ENCODE measurements at regions not wholly inside any gene's neighbourhood (a gene's known extent, or its start where the extent isn't known, plus 50 kb on each side); places are given as distances from the start of the nearest gene placed in this dataset.

GRCh38 chr13:58048670-58049069 is 417.1 kb downstream of the PCDH17 start:
- DNase-seq (ENCODE audit: low read depth in 2 of 2): no peak

- no peak for DNase-seq (ENCODE audit: low read depth in 2 of 2)
Observed at GRCh38 chr13:58051396-58051795, 419.9 kb downstream of the PCDH17 start.

GRCh38 chr13:58051807-58052375 is 420.3 kb downstream of the PCDH17 start:
- DNase-seq (ENCODE audit: low read depth in 2 of 2): no peak

GRCh38 chr13:58056426-58056825 is 424.9 kb downstream of the PCDH17 start:
- DNase-seq (ENCODE audit: low read depth in 2 of 2): no peak

GRCh38 chr13:58059624-58060023 is 428.1 kb downstream of the PCDH17 start:
- DNase-seq (ENCODE audit: low read depth in 2 of 2): no peak

DNA sequence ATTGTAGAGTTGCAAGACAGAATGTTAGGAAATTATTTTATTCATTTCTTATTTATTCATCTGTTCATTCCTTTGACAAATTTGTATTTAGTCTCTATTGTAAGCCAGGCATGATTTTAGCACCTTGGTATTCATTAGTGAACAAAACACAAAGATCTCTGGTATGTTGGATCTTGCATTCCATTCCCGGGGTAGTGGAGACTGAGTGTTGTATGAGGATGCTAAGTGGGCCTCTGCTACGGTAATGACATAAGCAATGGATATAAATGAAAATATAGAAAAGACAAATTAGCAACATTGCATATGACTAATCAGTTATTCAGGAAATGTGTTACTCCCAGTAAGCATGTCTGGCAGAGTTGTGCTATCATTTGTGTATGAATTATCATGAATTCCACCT is 449.3 kb downstream of the PCDH17 start:
- DNase-seq (ENCODE audit: low read depth in 2 of 2): no peak

DNA sequence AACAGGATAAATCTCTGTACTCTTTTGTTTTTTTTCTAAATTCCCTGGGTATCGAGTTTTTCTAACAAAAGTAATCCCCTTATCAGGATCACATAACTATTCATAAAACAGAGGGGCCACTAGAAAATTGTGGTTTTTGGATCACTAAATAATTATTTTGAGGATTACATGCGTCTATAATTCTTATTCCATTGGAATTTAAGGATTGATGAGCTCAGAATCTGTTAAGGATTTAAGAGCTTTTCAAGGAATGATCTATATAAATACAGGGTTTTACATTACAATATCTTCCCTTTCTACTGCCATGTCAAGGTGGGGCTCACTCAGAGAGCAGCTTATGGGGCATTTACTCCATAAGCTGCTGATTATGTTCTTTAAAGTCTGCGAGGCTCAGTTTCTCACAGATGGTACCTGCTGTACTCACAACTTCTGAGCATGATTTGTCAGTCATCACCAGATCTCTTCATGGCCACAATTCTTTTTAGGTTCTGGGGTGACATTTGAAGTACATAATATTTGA is 449.8 kb downstream of the PCDH17 start:
- no peak for DNase-seq (ENCODE audit: low read depth in 2 of 2)

DNA sequence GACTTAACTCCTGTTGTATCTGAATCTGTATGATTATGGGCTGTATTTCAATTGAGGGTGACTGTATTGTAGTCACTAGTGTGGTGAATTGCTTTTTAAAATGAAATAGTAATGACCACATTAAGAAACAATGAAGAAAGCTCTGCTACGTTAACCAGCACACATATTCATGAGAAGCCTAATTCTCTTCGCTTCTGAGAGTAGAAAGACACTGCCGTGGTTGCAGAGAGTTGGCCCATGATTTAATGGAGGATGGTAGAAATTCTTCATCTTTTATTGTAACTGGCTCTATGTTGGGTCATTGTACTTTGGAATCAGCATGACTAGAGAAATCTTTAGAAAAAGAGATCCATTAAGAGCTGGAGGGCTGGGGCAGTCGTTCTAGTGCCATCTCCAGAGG is 451.5 kb downstream of the PCDH17 start:
- no peak for DNase-seq (ENCODE audit: low read depth in 2 of 2)

DNA sequence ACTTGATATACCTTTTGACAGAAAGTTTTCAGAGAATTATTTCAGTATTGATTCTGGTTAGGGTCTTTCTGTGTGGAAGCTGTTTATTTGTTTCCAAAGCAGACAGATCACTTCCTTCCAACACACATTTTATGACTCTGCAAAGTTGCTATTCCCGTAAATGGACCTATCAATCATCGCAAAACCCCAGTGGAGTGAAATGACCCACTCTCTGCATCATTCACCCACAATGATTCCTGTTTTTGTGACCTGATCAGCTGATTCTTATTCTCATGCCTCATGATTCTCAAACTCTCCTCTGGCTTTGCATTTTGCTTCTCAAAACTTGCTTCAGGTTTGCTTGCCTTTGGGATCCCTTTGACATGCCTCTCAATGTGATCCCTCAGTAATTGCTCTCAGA is 453.7 kb downstream of the PCDH17 start:
- DNase-seq (ENCODE audit: low read depth in 2 of 2): no peak

DNA sequence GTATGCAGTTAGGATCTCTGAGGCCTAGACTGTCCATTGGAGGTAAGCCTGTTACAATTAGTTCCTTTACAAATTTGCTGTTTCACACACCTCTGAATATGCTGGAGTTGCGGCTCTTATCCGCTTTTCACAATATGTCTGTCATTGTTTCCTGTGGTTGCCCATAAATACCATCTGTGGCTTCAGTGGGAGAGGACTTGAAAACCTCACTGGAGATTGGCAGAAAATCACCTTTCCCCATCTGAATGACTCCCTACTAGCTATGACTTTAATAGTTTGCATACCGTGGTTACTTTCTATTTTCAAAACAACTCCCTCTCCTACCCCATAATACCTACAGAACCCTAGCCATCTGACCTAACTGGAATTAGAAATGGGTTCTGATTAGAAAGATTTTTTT is 454.3 kb downstream of the PCDH17 start:
- no peak for DNase-seq (ENCODE audit: low read depth in 2 of 2)

DNA sequence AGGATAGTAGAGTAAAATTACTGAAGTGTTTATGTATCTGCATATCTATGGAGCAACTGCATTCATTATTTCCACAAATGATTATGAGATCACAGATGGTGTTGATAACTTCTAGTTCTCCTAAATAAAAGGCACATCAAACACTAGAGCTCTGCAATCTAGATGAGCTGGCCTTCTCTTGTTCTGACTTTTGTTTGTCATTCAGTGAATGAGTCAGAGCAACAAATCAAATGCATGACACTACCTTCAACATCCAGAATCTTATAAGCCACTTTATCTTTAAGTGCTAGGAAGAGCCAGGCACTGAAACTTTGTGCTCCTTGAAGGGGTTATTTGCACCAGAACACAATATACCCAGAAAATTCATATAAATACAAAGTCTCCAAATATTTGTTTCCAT is 456.0 kb downstream of the PCDH17 start:
- no peak for DNase-seq (ENCODE audit: low read depth in 2 of 2)

DNA sequence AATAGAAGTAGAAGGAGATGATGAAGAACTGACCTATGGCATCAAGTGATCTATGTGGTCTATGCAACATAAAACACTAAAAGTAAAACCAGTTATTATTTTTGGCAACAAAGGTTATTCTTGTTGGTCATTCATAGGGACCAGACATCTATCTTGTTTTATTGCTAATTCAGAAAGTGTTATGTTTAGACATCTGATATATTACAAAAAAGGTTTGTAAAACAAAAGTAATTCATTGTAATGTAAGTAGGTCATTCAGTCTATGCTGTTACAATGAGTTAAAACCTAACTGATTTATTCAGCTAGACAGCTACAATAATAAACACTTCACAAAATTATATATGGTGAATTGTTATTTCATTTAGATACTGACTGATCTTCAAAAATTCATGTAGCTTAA is 461.9 kb downstream of the PCDH17 start:
- DNase-seq (ENCODE audit: low read depth in 2 of 2): no peak

DNA sequence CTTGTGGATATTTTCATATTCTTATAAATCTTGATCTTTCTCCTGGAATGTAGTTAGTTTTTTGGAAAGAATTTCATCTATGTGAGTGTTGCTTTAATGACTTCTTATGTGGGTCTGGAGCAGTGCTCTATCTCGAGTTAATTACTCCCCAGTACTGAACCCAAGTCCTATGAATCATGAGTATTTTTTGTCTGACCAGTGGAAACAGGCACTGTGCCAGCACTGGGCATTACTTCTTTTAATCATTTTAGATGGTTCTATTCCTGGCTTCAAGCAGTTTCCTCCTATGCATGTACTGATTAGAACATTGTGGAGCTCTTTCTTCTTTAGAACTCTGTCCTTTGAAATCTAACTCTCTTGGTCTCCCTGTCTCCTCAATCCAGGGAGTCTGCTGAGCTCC is 466.3 kb downstream of the PCDH17 start:
- no peak for DNase-seq (ENCODE audit: low read depth in 2 of 2)

- no peak for DNase-seq (ENCODE audit: low read depth in 2 of 2)
Observed at GRCh38 chr13:58119351-58119750, 487.8 kb downstream of the PCDH17 start.

DNA sequence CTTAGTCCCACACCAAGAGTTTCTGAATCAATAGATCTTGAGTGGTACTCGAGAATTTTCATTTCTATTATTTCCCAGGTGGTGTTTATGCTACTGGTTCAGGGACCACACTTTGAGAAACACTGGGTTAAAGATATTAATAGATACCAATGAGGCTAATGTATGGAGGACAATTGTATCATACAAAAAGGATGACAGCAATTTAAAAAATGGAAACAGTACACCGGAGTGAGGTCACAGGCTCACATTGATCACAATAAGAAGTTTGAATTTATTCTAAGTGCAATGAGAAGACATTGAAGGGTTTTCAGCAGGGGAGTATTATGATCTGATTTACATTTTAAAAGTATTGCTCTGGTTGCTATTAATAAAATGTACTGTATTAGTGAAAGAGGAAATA is 488.3 kb downstream of the PCDH17 start:
- DNase-seq (ENCODE audit: low read depth in 2 of 2): no peak

GRCh38 chr13:58126496-58126895 is 495.0 kb downstream of the PCDH17 start:
- no peak for DNase-seq (ENCODE audit: low read depth in 2 of 2)

DNA sequence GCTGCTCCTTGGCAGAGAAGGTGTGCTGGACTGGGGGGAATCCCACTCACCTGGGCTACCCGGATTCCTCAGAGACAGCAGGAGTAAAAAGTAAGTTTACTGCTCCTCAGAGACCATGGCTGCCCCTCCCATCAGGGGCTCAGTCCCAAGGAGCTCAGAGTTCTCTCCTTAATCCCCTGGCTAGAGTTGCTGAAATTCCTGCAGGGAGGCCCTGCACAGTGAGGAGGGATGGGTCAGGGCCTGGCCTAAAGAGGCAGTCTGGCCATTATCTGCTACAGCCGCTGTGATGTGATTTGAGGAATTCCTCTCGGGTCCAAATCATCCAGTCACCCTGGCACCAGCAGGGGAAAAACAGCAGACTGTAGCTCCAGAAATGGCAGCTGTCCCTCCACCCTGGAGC is 502.5 kb downstream of the PCDH17 start:
- no peak for DNase-seq (ENCODE audit: low read depth in 2 of 2)

- no peak for DNase-seq (ENCODE audit: low read depth in 2 of 2)
Observed at GRCh38 chr13:58134525-58134924, 503.0 kb downstream of the PCDH17 start.

GRCh38 chr13:58142952-58143351 is 511.4 kb downstream of the PCDH17 start:
- DNase-seq (ENCODE audit: low read depth in 2 of 2): no peak

- DNase-seq (ENCODE audit: low read depth in 2 of 2): no peak
Observed at GRCh38 chr13:58144616-58145015, 513.1 kb downstream of the PCDH17 start.

DNA sequence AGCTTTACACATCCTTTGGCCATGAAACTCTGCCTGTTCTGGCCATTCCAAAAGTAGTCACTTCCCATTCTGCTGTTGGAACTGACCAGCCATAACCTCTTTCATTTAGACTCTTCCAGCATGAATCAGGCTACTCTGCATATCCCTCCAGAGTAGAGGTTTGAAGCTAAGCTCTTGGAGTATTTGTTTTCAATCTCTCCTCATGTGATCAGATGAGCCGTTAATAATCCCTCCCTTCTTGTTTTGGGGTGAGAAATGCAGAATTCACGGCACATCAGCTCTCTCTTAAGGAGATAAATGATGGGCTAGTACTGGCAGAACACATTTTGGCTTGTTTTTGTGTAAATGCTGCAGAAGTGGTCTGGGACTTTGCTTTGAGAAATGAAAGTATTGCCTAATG is 519.9 kb downstream of the PCDH17 start:
- DNase-seq (ENCODE audit: low read depth in 2 of 2): no peak

DNA sequence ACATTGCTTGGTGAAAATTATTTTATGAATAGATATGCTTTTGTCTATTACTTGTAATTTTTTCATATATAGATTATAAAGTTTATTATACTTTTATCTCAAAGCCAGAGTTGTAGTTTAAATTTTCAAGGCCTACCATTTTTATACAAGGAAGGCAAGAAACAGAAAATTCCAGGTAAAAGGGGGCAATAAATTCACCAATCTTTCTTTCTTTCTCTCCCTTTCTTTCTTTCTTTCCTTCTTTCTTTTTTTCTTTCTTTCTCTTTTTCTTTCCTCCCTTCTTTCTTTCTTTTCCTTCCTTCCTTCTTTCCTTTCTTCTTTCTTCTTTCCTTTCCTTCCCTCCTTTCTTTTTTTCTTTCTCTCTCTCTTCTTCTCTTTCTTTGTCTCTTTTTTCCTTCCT is 529.4 kb downstream of the PCDH17 start:
- no peak for DNase-seq (ENCODE audit: low read depth in 2 of 2)

DNA sequence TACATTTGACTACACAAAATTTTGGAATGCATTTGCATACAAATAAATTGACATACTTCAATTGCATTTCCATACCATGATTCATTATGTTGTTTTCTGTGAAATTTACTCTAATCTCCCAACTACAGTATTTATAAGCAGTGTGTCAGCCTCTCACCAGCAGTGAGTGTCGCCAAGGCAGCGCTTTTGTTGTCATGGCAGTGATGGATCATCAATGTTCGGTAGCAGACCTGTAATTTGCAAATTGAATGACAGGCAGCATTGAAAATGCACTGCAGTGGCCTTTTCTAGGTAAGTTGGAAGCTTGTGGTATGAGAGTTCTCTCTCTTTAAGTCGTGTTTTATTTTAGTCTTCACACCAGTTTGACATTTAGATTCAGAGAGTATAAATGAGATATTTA is 534.1 kb downstream of the PCDH17 start:
- no peak for DNase-seq (ENCODE audit: low read depth in 2 of 2)

DNA sequence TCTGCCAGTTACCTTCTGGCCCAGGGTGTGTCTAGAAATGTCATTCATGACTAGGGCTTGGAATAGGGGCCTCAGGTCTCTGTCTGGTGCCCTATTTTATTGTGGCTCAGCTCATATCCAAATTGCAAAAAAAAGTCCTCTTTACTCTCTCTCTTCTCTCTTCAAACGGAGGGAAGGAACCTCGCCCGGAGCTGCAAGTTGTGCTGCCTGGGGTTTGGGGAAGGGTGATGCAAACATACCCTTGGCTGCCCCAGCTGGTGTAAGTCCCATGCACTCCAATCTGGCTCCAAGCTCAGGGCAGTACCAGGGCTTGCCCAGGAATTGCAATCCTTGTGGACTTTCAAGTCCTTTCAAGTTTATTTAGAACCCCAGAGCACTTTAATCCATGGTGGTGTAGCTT is 549.6 kb downstream of the PCDH17 start:
- no peak for DNase-seq (ENCODE audit: low read depth in 2 of 2)

Measured in stimulated activated CD8-positive, alpha-beta memory T cell treated with anti-CD3 and anti-CD28 coated beads, Interleukin-15, amount 100 ng/mL, for 48 hours (primary cell).